PFSK-1 (cell line): ENCODE measurements at regions not wholly inside any gene's neighbourhood (a gene's known extent, or its start where the extent isn't known, plus 50 kb on each side); places are given as distances from the start of the nearest gene placed in this dataset.

Experiments used
- FOXP2 ChIP-seq: optimal IDR thresholded peaks from 2 replicates; pipeline ENCODE3; 2011; ENCODE audit warnings: borderline replicate concordance, control low read depth, inconsistent platforms; ENCODE audit not compliant: insufficient read depth; ENCODE audit errors: extremely low read length, extremely low read depth
- POLR2AphosphoS5 ChIP-seq: IDR thresholded peaks from 2 replicates; pipeline ENCODE4 v1.6.1; 2012; ENCODE audit warnings: low read depth, mild to moderate bottlenecking, control low read depth, low read length, moderate library complexity
- SIN3A ChIP-seq: IDR thresholded peaks from 2 replicates; pipeline ENCODE4 v1.6.1; 2012; ENCODE audit warnings: mild to moderate bottlenecking, low read length, moderate library complexity, borderline replicate concordance; ENCODE audit not compliant: insufficient read depth
- TAF1 ChIP-seq: IDR thresholded peaks from 2 replicates; pipeline ENCODE4 v1.6.1; 2012; ENCODE audit warnings: low read length, control low read depth, borderline replicate concordance; ENCODE audit not compliant: insufficient read depth
- TF ChIP-seq, protein P1 (sequence below), 2 experiments: IDR thresholded peaks; 2 replicates each; pipeline versions ENCODE4 v1.6.1 to v1.8.0; 2011 to 2012; ENCODE audit warnings: low read depth in 2 of 2, low read length in 2 of 2, control low read depth in 1 of 2, inconsistent platforms in 1 of 2, mild to moderate bottlenecking in 1 of 2, moderate library complexity in 1 of 2; ENCODE audit not compliant: insufficient read depth in 1 of 2

DNA sequence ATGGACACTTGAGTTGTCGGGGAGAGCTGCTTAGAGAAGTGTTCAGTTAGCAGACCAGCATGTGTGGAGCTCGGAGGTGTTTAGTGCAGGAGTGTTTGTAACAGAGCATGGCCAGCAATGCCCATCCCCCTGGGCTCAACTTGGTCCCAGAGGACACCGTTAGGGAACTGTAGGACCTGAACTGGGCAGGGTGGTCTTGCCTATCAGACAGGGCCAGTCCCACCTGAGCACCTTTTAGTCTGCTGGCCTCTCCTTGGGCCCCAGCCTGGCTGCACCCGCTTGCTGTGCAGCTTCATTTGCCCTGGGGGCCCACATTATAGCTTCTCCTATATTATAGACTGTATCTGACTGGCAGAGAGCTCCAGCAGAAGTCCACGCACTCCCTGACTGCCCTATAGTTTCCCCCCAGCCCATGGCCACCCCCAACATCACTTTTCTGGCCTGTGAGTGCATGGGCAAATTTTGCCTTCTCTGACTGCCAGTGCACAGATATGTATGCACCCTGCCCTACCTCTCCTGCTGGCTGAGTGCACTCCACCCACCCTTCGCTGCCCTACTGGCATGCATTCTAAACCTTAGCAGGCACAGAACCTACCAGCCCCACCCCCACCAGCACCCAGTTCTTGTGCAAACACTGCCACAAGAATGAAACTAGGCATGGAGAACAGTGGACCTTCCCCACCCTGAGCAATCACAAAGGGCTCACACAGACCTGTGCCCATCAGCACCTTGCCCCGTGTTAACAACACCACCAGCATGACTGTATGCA, 1030.6 kb upstream of the GHITM start:
- TF ChIP-seq TAF1 (no peak), FOXP2 (no peak), SIN3A (no peak), POLR2AphosphoS5 (no peak)
- TF ChIP-seq, protein P1, sequence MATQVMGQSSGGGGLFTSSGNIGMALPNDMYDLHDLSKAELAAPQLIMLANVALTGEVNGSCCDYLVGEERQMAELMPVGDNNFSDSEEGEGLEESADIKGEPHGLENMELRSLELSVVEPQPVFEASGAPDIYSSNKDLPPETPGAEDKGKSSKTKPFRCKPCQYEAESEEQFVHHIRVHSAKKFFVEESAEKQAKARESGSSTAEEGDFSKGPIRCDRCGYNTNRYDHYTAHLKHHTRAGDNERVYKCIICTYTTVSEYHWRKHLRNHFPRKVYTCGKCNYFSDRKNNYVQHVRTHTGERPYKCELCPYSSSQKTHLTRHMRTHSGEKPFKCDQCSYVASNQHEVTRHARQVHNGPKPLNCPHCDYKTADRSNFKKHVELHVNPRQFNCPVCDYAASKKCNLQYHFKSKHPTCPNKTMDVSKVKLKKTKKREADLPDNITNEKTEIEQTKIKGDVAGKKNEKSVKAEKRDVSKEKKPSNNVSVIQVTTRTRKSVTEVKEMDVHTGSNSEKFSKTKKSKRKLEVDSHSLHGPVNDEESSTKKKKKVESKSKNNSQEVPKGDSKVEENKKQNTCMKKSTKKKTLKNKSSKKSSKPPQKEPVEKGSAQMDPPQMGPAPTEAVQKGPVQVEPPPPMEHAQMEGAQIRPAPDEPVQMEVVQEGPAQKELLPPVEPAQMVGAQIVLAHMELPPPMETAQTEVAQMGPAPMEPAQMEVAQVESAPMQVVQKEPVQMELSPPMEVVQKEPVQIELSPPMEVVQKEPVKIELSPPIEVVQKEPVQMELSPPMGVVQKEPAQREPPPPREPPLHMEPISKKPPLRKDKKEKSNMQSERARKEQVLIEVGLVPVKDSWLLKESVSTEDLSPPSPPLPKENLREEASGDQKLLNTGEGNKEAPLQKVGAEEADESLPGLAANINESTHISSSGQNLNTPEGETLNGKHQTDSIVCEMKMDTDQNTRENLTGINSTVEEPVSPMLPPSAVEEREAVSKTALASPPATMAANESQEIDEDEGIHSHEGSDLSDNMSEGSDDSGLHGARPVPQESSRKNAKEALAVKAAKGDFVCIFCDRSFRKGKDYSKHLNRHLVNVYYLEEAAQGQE (IDR thresholded peaks at IDR 0.05; ENCODE audit: insufficient read depth in 1 of 2, low read depth in 2 of 2, low read length in 2 of 2), result no peak

DNA sequence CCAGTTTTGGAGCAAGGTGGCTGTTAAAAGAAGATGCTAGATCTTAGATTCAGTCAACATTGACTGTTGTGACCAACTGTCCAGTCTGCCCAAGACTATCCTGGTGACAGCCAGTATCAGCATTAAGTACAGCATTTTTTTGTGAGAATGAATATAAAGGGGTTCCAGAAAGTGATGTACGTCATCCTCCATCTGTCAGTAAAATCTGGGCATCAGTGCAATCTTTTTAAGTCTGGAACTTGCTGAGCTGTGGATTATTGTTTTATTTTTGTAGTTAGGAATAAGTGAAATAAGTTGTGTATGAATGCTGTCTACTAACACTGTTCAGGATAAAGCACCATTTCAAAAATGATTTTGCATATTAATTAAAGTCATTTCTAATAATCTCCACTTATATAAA, 1020.0 kb upstream of the GHITM start:
- TF ChIP-seq SIN3A (no peak), TAF1 (no peak)

DNA sequence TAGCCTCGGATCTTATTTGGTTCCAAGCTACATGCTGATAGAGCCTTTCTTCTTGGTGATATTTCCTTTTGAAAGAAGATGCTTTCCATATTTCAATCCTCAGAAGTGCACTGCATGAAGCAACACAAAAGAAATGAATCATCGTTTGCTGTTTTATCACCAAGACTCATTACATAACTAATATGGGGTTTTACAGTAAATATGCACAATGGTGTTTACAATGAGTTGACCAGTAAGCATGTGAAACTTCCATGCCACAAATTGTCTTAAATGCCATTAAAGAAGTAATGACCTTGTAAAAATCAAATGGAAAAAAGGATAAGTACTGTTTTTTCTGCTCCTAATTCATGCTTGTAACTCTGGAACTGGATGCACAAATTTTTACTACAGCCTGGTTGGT, 1017.0 kb upstream of the GHITM start:
- TF ChIP-seq, protein P1 (IDR thresholded peaks at IDR 0.05; ENCODE audit: insufficient read depth in 1 of 2, low read depth in 2 of 2, low read length in 2 of 2), result no peak
- TF ChIP-seq POLR2AphosphoS5 (no peak), FOXP2 (no peak)

DNA sequence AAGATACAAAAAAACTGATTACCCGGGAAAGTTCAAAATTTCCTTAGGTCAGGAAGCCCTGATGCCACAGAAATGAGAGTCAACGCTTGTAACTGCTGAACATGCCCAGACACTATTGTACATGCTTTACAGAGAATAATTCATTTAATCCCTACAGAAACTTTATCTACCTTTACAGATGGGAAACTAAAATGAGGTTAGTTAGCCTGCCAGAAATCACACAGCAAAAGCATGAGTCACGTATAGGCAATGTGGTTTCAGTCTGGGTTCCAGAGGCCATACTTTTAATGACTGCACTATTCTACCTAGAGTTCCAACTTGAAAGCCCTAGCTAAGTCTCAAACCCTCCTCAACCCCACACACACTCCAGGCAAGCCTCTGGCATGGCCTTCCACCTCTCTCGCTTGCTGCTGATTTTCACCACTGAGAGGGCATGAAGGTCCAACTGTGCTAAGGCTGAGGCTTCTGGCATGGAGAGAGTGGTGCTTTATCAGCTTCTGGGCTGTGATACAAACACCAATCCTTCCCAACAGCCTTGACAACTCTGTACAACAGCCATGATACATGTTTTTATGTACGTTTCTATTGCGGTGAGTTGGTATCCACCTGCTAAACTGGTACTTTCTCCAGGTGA, 1011.2 kb upstream of the GHITM start:
- TF ChIP-seq SIN3A (no peak), POLR2AphosphoS5 (no peak), TAF1 (no peak), FOXP2 (no peak)
- TF ChIP-seq, protein P1 (IDR thresholded peaks at IDR 0.05; ENCODE audit: insufficient read depth in 1 of 2, low read depth in 2 of 2, low read length in 2 of 2), result no peak

DNA sequence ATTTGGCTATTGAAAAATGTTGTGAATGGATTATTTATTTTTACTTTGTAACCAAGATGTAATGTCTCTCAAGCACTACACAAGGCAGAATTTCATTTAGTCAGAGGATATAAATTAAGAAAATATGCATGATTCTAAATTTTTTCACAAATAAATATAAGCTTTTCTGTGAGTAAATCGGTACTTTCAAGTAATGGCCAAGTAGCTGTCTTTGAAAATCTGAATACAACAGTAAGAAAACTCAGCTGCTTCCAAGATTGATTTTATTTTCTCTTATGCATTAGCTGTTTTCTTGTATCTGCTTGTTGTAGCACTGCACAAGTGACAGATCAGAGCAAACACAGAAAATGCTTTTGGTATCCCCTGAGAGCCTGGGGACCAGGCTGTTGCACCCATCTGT, 998.5 kb upstream of the GHITM start:
- no peak for TF ChIP-seq POLR2AphosphoS5
- TF ChIP-seq, protein P1 (IDR thresholded peaks at IDR 0.05; ENCODE audit: insufficient read depth in 1 of 2, low read depth in 2 of 2, low read length in 2 of 2), result no peak
